C4-2B (cell line): ENCODE measurements at regions not wholly inside any gene's neighbourhood (a gene's known extent, or its start where the extent isn't known, plus 50 kb on each side); places are given as distances from the start of the nearest gene placed in this dataset.

Experiments
- ZFX ChIP-seq: fragments of 450-650 bp; IDR thresholded peaks from 2 replicates; pipeline ENCODE4 v1.6.1; 2017
- TF ChIP-seq, protein P1 (sequence below): fragments of 450-650 bp; conservative IDR thresholded peaks from 2 replicates; pipeline ENCODE4 v1.5.1; 2017; ENCODE audit warnings: mild to moderate bottlenecking

DNA sequence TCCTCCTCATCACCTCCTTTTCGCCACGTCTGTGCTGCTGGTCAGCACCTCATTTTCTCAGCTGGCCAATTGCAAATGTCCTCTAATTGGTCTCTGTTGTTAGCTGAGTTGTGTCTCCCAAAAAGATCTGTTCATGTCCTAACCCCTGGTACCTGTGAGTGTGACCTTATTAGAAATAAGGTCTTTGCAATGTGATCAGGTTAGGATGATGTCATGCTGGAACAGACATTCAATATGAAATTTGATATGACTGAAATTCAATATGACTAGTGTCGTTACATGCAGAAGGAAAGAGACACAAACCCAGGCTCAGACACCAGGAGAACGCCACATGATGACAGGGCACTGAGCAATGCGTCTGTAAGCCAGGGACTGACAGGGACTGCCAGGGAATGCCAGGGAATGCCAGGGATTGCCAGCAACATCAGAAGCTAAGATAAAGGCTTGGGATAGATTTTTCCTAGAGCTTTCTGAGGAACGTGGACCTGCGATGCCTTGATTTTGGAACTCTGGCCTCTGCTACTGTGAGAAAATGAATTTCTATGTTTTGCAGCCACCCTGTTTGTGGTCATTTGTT, 77.5 kb upstream of the CXCL12 start:
- TF ChIP-seq, protein P1, sequence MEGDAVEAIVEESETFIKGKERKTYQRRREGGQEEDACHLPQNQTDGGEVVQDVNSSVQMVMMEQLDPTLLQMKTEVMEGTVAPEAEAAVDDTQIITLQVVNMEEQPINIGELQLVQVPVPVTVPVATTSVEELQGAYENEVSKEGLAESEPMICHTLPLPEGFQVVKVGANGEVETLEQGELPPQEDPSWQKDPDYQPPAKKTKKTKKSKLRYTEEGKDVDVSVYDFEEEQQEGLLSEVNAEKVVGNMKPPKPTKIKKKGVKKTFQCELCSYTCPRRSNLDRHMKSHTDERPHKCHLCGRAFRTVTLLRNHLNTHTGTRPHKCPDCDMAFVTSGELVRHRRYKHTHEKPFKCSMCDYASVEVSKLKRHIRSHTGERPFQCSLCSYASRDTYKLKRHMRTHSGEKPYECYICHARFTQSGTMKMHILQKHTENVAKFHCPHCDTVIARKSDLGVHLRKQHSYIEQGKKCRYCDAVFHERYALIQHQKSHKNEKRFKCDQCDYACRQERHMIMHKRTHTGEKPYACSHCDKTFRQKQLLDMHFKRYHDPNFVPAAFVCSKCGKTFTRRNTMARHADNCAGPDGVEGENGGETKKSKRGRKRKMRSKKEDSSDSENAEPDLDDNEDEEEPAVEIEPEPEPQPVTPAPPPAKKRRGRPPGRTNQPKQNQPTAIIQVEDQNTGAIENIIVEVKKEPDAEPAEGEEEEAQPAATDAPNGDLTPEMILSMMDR = no peak
- TF ChIP-seq ZFX = no peak
